Activated CD8-positive, alpha-beta T cell treated with anti-CD3 and anti-CD28 coated beads, Interleukin-2, amount 10 ng/mL, durations not matched to agents 7 days and 5 days (primary cell): ENCODE measurements at regions not wholly inside any gene's neighbourhood (a gene's known extent, or its start where the extent isn't known, plus 50 kb on each side); places are given as distances from the start of the nearest gene placed in this dataset.
"Not testable (repeated sequence)": the region's sequence is repeated elsewhere in the genome, so short reads cannot be mapped to it uniquely, and the experiment has no call there.

Experiments used
- ATAC-seq: fragments of 150-1000 bp; cut with Tn5 transposase; one replicate; pipeline ENCODE4 v1.10.0; 2021; ENCODE audit warnings: moderate library complexity
- CTCF ChIA-PET: fragments of 350-600 bp; sonication (Branson Sonifier 250); formaldehyde crosslinking; loops from one replicate; lab custom pipeline; 2021; ENCODE audit warnings: antibody characterized with exemption; lab: Charles Lee
- POLR2A ChIA-PET: fragments of 350-600 bp; sonication (Branson Sonifier 250); formaldehyde crosslinking; loops from one replicate; lab custom pipeline; 2021; ENCODE audit warnings: antibody characterized with exemption; lab: Charles Lee
- DNase-seq: peaks from one replicate; pipeline ENCODE4 v3.0.0-alpha.2; 2020
- H3K27ac Mint-ChIP-seq: one replicate; pipeline ENCODE4 v1.8.0; 2021; ENCODE audit warnings: mild to moderate bottlenecking, mixed read lengths
- H3K27me3 Mint-ChIP-seq: one replicate; pipeline ENCODE4 v1.8.0; 2021; ENCODE audit warnings: low read depth, mixed read lengths
- H3K36me3 Mint-ChIP-seq: one replicate; pipeline ENCODE4 v1.8.0; 2021; ENCODE audit warnings: low read depth, mixed read lengths
- H3K4me1 Mint-ChIP-seq: one replicate; pipeline ENCODE4 v1.8.0; 2021; ENCODE audit warnings: low read depth, mixed read lengths
- H3K4me3 Mint-ChIP-seq: one replicate; pipeline ENCODE4 v1.8.0; 2021; ENCODE audit warnings: mild to moderate bottlenecking, mixed read lengths
- H3K9me3 Mint-ChIP-seq: one replicate; pipeline ENCODE4 v1.8.0; 2022; ENCODE audit warnings: mixed read lengths; ENCODE audit not compliant: insufficient read depth

DNA sequence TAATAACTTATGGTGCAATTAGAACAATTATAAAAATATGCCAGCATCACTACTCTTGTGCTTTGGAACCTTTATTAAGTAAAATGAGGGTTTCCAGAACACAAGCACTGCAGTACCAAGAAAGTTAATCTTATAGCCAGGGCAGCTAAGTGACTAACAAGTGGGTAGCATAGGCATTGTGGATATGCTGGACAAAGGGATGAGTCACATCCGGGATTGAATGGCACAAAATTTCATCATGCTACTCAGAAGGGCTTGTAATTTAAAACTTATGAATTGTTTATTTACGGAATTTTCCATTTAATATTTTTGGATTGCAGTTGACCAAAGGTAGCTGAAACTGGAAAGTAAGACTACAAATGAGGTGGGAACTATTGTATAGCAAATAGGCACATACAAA, 250.6 kb downstream of the C7orf25 start:
- no peak overlapping the region for H3K27ac Mint-ChIP-seq
- H3K27me3 Mint-ChIP-seq: no peaks in the 10 kb centered on the region
- CTCF ChIA-PET: no interaction called here
- H3K36me3 Mint-ChIP-seq: no peaks in the 10 kb centered on the region
- no peak overlapping the region for H3K4me3 Mint-ChIP-seq
- ATAC-seq (no peak), DNase-seq (no peak)
- POLR2A ChIA-PET: no interaction called here
- H3K9me3 Mint-ChIP-seq: no peaks in the 10 kb centered on the region
- H3K4me1 Mint-ChIP-seq: no peaks in the 10 kb centered on the region

DNA sequence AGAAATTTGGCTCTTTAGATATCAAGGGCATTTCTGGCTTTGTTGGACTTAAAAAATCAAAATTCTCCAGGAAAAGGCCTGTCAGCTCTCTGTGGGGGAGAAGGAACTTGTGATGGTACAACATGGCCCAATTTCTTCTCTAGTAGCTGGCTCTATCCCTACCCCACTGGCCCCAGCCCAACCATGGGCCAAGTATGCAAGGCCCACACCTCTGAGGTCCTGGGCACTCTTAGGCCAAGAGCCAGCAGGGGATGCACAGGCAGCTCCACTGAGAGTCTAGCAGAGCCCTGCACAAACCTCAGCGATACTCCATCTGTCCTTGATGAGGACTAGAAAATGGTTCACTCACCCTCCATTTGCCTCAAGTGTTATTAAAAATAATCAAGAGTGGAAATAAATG, 261.2 kb downstream of the C7orf25 start:
- Mint-ChIP-seq H3K4me3 (no peak overlapping the region), H3K9me3 (no peaks in the 10 kb centered on the region), H3K36me3 (no peaks in the 10 kb centered on the region), H3K27ac (no peak overlapping the region), H3K27me3 (no peaks in the 10 kb centered on the region), H3K4me1 (no peaks in the 10 kb centered on the region)
- DNase-seq: no peak
- ChIA-PET POLR2A (no interaction called here), CTCF (no interaction called here)
- no peak for ATAC-seq

DNA sequence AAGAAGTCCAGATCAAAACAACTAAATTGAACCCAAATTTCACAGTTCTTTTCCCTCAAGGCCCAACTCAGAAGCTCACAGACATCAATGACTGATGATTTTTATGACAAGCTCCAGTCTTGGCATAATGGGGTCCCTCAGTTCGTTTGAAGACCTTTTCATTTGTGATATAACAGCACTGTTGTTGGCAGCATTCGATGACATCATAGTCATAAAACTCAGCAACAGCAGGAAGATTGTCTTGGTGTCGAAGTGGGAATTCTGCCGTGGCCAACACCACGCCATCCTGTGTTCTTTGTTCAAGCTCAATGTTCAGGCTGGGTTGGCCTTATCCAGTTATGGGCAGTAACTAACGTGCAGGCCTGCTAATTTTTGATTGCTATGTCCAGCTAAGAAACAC, 261.7 kb downstream of the C7orf25 start:
- CTCF ChIA-PET: no interaction called here
- POLR2A ChIA-PET: no interaction called here
- H3K27me3 Mint-ChIP-seq: no peaks in the 10 kb centered on the region

DNA sequence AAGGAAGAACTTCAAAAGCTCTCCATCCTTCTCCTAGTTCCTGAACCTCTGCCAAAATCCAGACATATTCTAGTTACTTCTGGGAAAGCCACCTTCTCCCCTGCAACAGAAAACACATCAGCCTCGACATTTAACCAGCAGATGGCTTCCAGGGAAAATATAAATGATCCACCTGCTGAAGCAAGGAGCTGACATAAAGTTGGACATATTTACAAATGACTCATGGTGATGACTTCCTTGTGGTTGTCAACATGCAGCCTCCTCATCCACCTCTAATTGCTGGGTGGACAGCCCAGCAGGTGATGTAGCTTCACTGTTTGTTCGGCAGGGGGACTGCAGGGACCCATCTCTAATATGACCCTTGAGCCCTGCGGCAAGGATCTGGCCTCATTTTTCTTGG, 266.0 kb downstream of the C7orf25 start:
- CTCF ChIA-PET: no interaction called here

More for the DNA sequence above, 261.7 kb downstream of the C7orf25 start:
- ATAC-seq (no peak), DNase-seq (no peak)
- no peaks in the 10 kb centered on the region for H3K36me3 Mint-ChIP-seq
- H3K9me3 Mint-ChIP-seq: no peaks in the 10 kb centered on the region
- H3K27ac Mint-ChIP-seq: no peak overlapping the region
- H3K4me1 Mint-ChIP-seq: no peaks in the 10 kb centered on the region
- no peak overlapping the region for H3K4me3 Mint-ChIP-seq

DNA sequence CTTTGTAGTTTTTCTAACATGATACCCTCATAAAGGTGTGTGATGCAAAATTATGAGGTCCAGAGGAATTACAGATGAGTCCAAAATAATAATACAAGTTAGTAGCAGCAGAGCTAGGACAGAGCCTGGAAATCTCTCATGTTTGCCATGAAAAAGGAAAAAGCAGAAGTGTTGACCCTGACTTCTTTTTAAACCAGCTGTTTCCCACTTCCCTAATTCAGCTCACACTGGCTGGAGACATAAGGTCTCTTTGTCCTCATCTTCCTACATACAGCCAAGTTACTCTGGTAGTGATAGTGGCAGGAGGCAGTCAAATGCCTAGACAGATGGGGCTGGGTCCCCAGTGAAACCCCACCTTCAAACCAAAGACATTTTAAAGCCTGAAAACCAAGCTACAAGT, 269.2 kb downstream of the C7orf25 start:
- no peaks in the 10 kb centered on the region for H3K36me3 Mint-ChIP-seq
- no peaks in the 10 kb centered on the region for H3K27me3 Mint-ChIP-seq
- peaks cover 5% of the 10 kb centered on the region for H3K9me3 Mint-ChIP-seq
- H3K4me1 Mint-ChIP-seq: no peaks in the 10 kb centered on the region
- POLR2A ChIA-PET: no interaction called here
- no peak for DNase-seq
- H3K4me3 Mint-ChIP-seq: no peak overlapping the region
- CTCF ChIA-PET: no interaction called here
- ATAC-seq: no peak
- H3K27ac Mint-ChIP-seq: no peak overlapping the region

More for the DNA sequence above, 266.0 kb downstream of the C7orf25 start:
- H3K27ac Mint-ChIP-seq: no peak overlapping the region
- peaks cover 5% of the 10 kb centered on the region for H3K9me3 Mint-ChIP-seq
- no peaks in the 10 kb centered on the region for H3K4me1 Mint-ChIP-seq
- no peak for ATAC-seq
- H3K27me3 Mint-ChIP-seq: no peaks in the 10 kb centered on the region
- no peak overlapping the region for H3K4me3 Mint-ChIP-seq
- H3K36me3 Mint-ChIP-seq: no peaks in the 10 kb centered on the region
- POLR2A ChIA-PET: no interaction called here
- DNase-seq: no peak

DNA sequence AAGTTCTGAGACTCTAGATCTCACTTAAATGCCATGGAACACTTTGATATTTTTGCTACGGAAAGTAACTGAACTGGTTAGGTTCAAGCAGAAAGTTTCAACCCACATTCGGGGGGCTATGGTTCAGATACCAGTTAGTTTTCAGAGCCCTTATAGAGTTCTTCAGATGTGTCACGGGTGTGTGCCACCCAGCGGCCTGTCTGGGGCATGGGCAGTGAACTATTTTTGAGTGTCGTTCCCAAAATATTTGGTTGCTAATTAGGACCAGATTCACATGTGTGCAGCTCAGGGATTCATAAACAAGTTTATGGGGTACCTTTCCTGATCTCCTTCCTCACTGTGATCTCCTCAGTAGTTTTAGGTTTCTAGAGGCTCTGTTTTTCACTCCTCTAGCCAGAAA, 271.9 kb downstream of the C7orf25 start:
- POLR2A ChIA-PET: no interaction called here
- H3K4me3 Mint-ChIP-seq: no peak overlapping the region
- ATAC-seq: no peak
- H3K9me3 Mint-ChIP-seq: peaks cover 5% of the 10 kb centered on the region
- no peaks in the 10 kb centered on the region for H3K4me1 Mint-ChIP-seq
- no peaks in the 10 kb centered on the region for H3K27me3 Mint-ChIP-seq
- no peaks in the 10 kb centered on the region for H3K36me3 Mint-ChIP-seq
- CTCF ChIA-PET: no interaction called here
- no peak overlapping the region for H3K27ac Mint-ChIP-seq
- no peak for DNase-seq

DNA sequence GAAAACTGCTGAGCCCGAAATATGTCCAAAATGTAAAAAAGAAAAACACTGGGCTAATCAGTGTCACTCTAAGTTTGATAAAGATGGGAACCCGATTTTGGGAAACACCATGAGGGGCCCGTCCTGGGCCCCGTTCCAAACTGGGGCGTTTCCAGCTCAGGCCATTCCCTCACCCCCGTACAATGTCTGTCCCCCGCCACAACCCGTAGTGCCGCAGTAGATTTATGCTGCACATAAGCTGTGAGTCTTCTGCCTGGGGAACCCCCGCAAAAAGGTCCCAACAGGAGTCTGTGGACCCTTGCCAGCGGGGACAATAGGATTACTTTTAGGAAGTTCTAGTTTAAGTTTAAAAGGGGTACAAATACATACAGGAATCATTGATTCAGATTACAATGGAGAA, 275.5 kb downstream of the C7orf25 start:
- H3K27ac Mint-ChIP-seq, H3K9me3 Mint-ChIP-seq, H3K36me3 Mint-ChIP-seq, POLR2A ChIA-PET, H3K27me3 Mint-ChIP-seq, H3K4me3 Mint-ChIP-seq, CTCF ChIA-PET, DNase-seq, H3K4me1 Mint-ChIP-seq, ATAC-seq: not testable (repeated sequence)

DNA sequence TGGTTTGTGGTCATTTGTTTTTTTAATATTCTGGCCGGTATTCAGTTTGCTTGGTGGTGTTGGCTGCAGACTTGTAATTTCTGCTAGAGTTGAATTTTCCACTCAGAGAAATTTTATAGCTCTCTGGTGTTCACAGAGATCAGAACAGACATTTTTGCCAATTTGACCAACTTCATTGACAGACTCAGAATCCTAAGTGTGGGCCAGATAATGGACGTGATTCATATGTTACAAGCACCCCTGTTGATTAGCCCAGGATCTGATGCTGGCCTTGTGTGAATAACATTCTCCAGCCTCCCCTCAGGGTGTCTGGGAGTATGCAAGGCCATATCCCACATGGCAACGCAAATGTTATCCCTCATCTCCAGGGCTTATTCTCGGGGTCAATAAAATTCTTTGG, 283.8 kb downstream of the C7orf25 start:
- Mint-ChIP-seq H3K27ac (no peak overlapping the region), H3K36me3 (no peaks in the 10 kb centered on the region), H3K27me3 (no peaks in the 10 kb centered on the region), H3K4me1 (no peaks in the 10 kb centered on the region), H3K4me3 (no peak overlapping the region), H3K9me3 (no peaks in the 10 kb centered on the region)
- ATAC-seq (no peak), DNase-seq (no peak)
- ChIA-PET POLR2A (no interaction called here), CTCF (no interaction called here)

DNA sequence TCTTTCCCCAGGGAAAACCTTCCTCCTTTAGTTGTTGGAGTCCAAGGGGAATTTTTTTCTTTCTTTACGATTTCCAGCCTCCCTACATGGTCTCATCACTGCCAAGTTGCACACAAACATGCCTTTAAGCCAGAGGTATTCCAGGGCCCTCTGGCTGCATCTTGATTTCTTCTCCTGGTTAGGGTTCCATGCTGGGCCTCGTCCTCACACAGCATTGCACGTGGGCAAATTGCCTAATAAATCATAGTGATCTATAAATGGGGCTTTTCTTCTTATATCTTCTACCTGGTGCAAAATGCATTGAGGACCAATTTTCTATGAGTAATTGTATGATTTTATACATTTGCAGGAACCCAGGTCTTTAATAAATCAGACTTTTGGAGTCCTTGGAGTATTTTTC, 284.2 kb downstream of the C7orf25 start:
- ATAC-seq: no peak
- Mint-ChIP-seq H3K9me3 (no peaks in the 10 kb centered on the region), H3K27ac (no peak overlapping the region), H3K27me3 (no peaks in the 10 kb centered on the region), H3K36me3 (no peaks in the 10 kb centered on the region), H3K4me3 (no peak overlapping the region), H3K4me1 (no peaks in the 10 kb centered on the region)
- ChIA-PET CTCF (no interaction called here), POLR2A (no interaction called here)
- DNase-seq: no peak

DNA sequence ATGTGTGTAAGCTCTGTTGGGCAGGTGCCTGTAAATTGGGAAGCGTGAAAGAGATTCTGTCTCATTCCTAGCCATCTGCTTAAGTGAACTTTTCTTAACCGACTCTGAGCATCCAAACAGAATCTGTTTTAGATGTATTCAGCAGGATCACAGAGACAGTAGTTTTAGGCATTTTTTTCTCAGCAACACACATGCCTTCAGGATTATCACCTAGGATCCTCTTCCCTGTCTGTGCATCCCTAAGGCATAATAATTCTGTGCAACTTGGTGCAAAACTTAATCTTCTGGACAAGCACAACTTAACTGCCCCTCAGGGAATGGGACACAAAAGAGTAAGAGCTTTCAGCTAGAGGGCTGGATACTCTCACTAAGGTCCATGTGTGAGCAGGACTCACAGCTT, 284.8 kb downstream of the C7orf25 start:
- Mint-ChIP-seq H3K27me3 (no peaks in the 10 kb centered on the region), H3K4me3 (no peak overlapping the region), H3K9me3 (no peaks in the 10 kb centered on the region), H3K4me1 (no peaks in the 10 kb centered on the region), H3K36me3 (no peaks in the 10 kb centered on the region), H3K27ac (no peak overlapping the region)
- ChIA-PET POLR2A (no interaction called here), CTCF (no interaction called here)
- no peak for DNase-seq
- ATAC-seq: no peak

DNA sequence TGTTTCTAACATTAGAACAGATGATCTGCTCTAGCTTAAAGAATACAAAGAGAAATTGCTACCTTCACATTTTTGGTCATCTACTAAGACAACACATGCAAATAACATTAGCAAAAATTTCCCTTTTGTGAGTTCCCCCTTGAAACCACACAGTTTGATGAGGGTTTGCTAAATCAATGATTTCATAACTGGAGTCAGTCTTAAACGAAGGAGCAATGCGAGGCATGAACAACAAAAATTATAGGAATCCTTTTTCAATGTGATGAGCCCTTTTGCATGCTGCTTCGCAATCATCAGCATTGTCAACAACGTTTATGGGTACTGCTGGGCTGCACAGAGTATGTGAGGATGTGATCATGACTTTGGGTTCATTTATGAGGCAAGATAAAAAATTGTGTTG, 286.4 kb downstream of the C7orf25 start:
- H3K36me3 Mint-ChIP-seq: no peaks in the 10 kb centered on the region
- ChIA-PET CTCF (no interaction called here), POLR2A (no interaction called here)
- no peak for ATAC-seq
- no peaks in the 10 kb centered on the region for H3K27me3 Mint-ChIP-seq
- H3K9me3 Mint-ChIP-seq: no peaks in the 10 kb centered on the region
- H3K4me3 Mint-ChIP-seq: no peak overlapping the region
- DNase-seq: no peak
- H3K4me1 Mint-ChIP-seq: no peaks in the 10 kb centered on the region
- no peak overlapping the region for H3K27ac Mint-ChIP-seq

DNA sequence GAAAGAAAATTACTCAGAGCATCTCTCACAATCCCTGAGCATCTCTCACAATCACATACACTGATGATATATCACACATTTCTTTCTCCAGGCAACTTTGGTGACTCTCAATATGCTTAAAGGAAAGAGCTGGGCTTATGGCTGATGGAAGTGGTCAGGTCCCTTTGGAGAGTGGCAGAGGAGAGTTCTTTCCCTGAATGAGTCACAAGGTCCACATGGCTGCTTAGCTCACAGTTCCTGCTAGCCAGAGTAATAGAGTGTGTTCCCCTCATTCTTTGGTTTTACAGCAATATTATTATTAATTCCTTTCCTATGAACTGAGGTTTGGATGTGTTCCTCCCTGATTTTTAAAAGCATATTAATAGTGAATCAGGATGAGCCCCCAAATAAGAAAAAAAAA, 287.4 kb downstream of the C7orf25 start:
- Mint-ChIP-seq H3K4me1 (no peaks in the 10 kb centered on the region), H3K36me3 (no peaks in the 10 kb centered on the region), H3K27ac (no peak overlapping the region), H3K27me3 (no peaks in the 10 kb centered on the region), H3K4me3 (no peak overlapping the region), H3K9me3 (no peaks in the 10 kb centered on the region)
- no peak for ATAC-seq
- ChIA-PET CTCF (no interaction called here), POLR2A (no interaction called here)
- no peak for DNase-seq

DNA sequence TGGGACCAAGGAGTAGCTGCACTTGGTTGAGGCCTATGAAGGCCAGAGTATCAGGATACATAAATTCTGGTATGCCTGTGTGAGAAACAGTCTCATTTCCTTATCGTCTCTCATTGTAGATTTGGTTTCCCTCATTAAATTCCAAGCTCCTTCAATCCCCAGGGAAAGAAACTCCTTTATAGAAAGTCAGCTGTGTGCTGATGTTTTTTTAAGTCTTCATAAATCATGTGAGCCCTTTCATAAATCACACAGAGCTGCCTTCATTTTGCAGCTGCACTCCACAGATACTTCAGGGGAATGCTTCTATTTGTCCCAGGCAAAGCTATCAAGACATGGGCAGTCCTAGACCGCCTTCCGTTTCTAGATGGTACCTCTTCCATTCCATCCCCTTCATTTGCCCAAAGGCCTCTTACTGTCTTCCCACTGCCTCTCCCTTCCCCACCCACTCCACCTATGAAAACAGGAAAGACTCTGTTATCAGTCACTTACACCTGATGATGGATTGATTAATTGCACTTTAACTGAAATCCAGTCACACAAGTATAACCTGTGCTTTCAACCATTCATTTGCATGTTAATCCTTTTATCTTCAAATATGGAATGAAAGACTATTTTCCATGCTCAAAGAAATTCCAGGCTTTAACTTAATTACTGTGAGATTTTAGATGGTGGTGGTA, 290.2 kb downstream of the C7orf25 start:
- DNase-seq: no peak
- H3K27me3 Mint-ChIP-seq: no peaks in the 10 kb centered on the region
- no peaks in the 10 kb centered on the region for H3K9me3 Mint-ChIP-seq
- H3K4me1 Mint-ChIP-seq: no peaks in the 10 kb centered on the region
- POLR2A ChIA-PET: no interaction called here
- no peak overlapping the region for H3K27ac Mint-ChIP-seq
- CTCF ChIA-PET: no interaction called here
- H3K4me3 Mint-ChIP-seq: no peak overlapping the region
- ATAC-seq: no peak
- H3K36me3 Mint-ChIP-seq: no peaks in the 10 kb centered on the region
